DOHH2 (cell line): ENCODE measurements at regions not wholly inside any gene's neighbourhood (a gene's known extent, or its start where the extent isn't known, plus 50 kb on each side); places are given as distances from the start of the nearest gene placed in this dataset.
"Not testable (repeated sequence)": the region's sequence is repeated elsewhere in the genome, so short reads cannot be mapped to it uniquely, and the experiment has no call there.

Source experiments
- H3F3A ChIP-seq: fragments of 200-600 bp; sonication (generic), shearing (Covaris generic); 2 replicates; pipeline ENCODE4 v1.6.0; 2016; ENCODE audit warnings: antibody characterized with exemption, mild to moderate bottlenecking; ENCODE audit not compliant: control insufficient read depth, insufficient read depth
- H3K27ac ChIP-seq: fragments of 200-600 bp; sonication (generic); 2 replicates; pipeline ENCODE4 v1.5.1; 2014; ENCODE audit warnings: low read depth, mild to moderate bottlenecking, low read length, moderate library complexity
- H3K27me3 ChIP-seq: fragments of 200-600 bp; sonication (generic); 2 replicates; pipeline ENCODE4 v1.6.1; 2014; ENCODE audit warnings: mild to moderate bottlenecking, low read length, mixed read lengths; ENCODE audit not compliant: control insufficient read depth
- H3K36me3 ChIP-seq: fragments of 200-600 bp; sonication (generic); 2 replicates; pipeline ENCODE4 v1.6.1; 2014; ENCODE audit warnings: mild to moderate bottlenecking, low read length, moderate library complexity, mixed read lengths; ENCODE audit not compliant: control insufficient read depth
- H3K4me1 ChIP-seq: fragments of 200-600 bp; sonication (generic); 2 replicates; pipeline ENCODE4 v1.6.1; 2014; ENCODE audit warnings: mild to moderate bottlenecking, low read length, mixed read lengths; ENCODE audit not compliant: control insufficient read depth
- H3K4me2 ChIP-seq: fragments of 200-600 bp; sonication (generic); 2 replicates; pipeline ENCODE4 v1.6.0; 2014; ENCODE audit warnings: mild to moderate bottlenecking, low read length, moderate library complexity
- H3K4me3 ChIP-seq: fragments of 200-600 bp; sonication (generic); 2 replicates; pipeline ENCODE4 v1.5.1; 2014; ENCODE audit warnings: mild to moderate bottlenecking, low read length, mixed read lengths
- H3K79me2 ChIP-seq: fragments of 200-600 bp; sonication (generic); 2 replicates; pipeline ENCODE4 v1.6.1; 2014; ENCODE audit warnings: mild to moderate bottlenecking, low read length, mixed read lengths; ENCODE audit not compliant: control insufficient read depth
- H3K9me2 ChIP-seq: fragments of 200-600 bp; sonication (generic); replicated peaks from 2 replicates; pipeline ENCODE4 v1.6.1; 2014; ENCODE audit warnings: mild to moderate bottlenecking, low read length, mixed read lengths; ENCODE audit not compliant: control insufficient read depth
- H3K9me3 ChIP-seq: fragments of 200-600 bp; sonication (generic); 2 replicates; pipeline ENCODE4 v1.6.1; 2014; ENCODE audit warnings: antibody characterized with exemption, low read length, mixed read lengths; ENCODE audit not compliant: control insufficient read depth, insufficient read depth
- H4K20me1 ChIP-seq: fragments of 200-600 bp; sonication (generic); 2 replicates; pipeline ENCODE4 v1.6.0; 2014; ENCODE audit warnings: low read depth, mild to moderate bottlenecking, antibody characterized with exemption, low read length, moderate library complexity; ENCODE audit not compliant: control insufficient read depth, insufficient read depth
- CTCF ChIP-seq: fragments of 200-600 bp; sonication (generic); IDR thresholded peaks from one replicate; pipeline ENCODE4 v1.5.1; 2014; ENCODE audit warnings: antibody characterized with exemption, mild to moderate bottlenecking, low read depth, low read length; ENCODE audit not compliant: poor library complexity, severe bottlenecking
- EZH2phosphoT487 ChIP-seq: fragments of 200-600 bp; sonication (generic); IDR thresholded peaks from 2 replicates; pipeline ENCODE4 v1.6.1; 2017; ENCODE audit warnings: borderline replicate concordance, mild to moderate bottlenecking, antibody characterized with exemption, low read length, moderate library complexity, mixed read lengths

GRCh38 chr2:193841384-193842150 lies 1646.8 kb upstream of the TMEFF2 start:
- Histone ChIP-seq H3K9me3 (no peaks in the 10 kb centered on the region), H3K4me3 (no peak overlapping the region), H3K4me2 (no peak overlapping the region), H3K36me3 (no peaks in the 10 kb centered on the region), H3K27me3 (no peaks in the 10 kb centered on the region), H3K4me1 (no peaks in the 10 kb centered on the region), H4K20me1 (no peaks in the 10 kb centered on the region), H3K79me2 (no peaks in the 10 kb centered on the region), H3K27ac (no peak overlapping the region), H3F3A (no peaks in the 10 kb centered on the region), H3K9me2 (no peaks in the 10 kb centered on the region)
- TF ChIP-seq CTCF (no peak), EZH2phosphoT487 (no peak)

- Histone ChIP-seq H3K27ac (no peak overlapping the region), H3K4me3 (no peak overlapping the region), H3K9me3 (no peaks in the 10 kb centered on the region), H3K9me2 (no peaks in the 10 kb centered on the region), H3F3A (no peaks in the 10 kb centered on the region), H3K4me2 (no peak overlapping the region), H3K4me1 (no peaks in the 10 kb centered on the region), H3K79me2 (no peaks in the 10 kb centered on the region), H4K20me1 (no peaks in the 10 kb centered on the region), H3K27me3 (no peaks in the 10 kb centered on the region), H3K36me3 (no peaks in the 10 kb centered on the region)
- TF ChIP-seq CTCF (no peak), EZH2phosphoT487 (no peak)
These were observed 1642.5 kb upstream of the TMEFF2 start for GRCh38 chr2:193837111-193837738.

- not testable (repeated sequence) for H3F3A ChIP-seq, H3K4me3 ChIP-seq, H3K79me2 ChIP-seq, H3K27me3 ChIP-seq, H3K9me3 ChIP-seq, H3K9me2 ChIP-seq, H4K20me1 ChIP-seq, H3K4me1 ChIP-seq, H3K4me2 ChIP-seq, H3K36me3 ChIP-seq, H3K27ac ChIP-seq
These were observed 1641.8 kb upstream of the TMEFF2 start for GRCh38 chr2:193836424-193837006.

- not testable (repeated sequence) for H3K4me1 ChIP-seq, H3K79me2 ChIP-seq, H3F3A ChIP-seq, H3K9me3 ChIP-seq, H3K4me2 ChIP-seq, H3K9me2 ChIP-seq, H3K27me3 ChIP-seq, H3K36me3 ChIP-seq, H3K4me3 ChIP-seq, H4K20me1 ChIP-seq, H3K27ac ChIP-seq
These were observed 1639.2 kb upstream of the TMEFF2 start for GRCh38 chr2:193833895-193834294.
